ENCODE measurements at regions not wholly inside any gene's neighbourhood (a gene's known extent, or its start where the extent isn't known, plus 50 kb on each side); places are given as distances from the start of the nearest gene placed in this dataset.
A peak's percentile ranks its signal among the peaks of the same experiment; 100 is the strongest.

DNA sequence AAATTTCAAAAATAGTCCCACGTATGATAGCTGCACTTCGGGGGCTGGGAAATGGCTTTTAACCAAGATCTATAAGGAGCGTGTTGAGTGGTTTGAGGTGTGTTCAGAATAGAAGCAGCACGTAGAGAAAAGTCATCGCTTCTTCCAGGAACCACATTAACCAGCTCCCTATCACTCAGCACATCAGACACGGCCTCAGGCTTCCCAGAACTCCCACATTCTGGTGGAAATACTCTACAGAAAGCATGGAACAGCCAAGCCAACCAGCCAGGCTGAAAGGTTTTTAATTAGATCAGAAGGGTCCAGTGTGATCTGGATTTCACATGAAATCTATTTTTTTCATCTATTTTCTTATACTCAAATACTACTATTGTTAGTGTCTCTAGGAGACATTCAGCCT lies 231.5 kb upstream of the NRP1 start:
- no peak overlapping the region for H3K27ac ChIP-seq (ENCODE audit: insufficient read depth, low read length)
- no peaks in the 10 kb centered on the region for H3K9me3 ChIP-seq (ENCODE audit: control insufficient read depth, insufficient read depth, low read depth, low read length)
- peak in 1 of 2 donors; percentile 51 for DNase-seq (ENCODE audit: low read depth in 2 of 2)
- H2AFZ ChIP-seq (ENCODE audit: low read length): no peak overlapping the region
- H3K27me3 ChIP-seq (ENCODE audit: control insufficient read depth, insufficient read depth, low read length): no peaks in the 10 kb centered on the region
- TF ChIP-seq EZH2 (IDR thresholded peaks at IDR 0.05; ENCODE audit: low read length, missing control alignments): no peak
- TF ChIP-seq, protein P1, sequence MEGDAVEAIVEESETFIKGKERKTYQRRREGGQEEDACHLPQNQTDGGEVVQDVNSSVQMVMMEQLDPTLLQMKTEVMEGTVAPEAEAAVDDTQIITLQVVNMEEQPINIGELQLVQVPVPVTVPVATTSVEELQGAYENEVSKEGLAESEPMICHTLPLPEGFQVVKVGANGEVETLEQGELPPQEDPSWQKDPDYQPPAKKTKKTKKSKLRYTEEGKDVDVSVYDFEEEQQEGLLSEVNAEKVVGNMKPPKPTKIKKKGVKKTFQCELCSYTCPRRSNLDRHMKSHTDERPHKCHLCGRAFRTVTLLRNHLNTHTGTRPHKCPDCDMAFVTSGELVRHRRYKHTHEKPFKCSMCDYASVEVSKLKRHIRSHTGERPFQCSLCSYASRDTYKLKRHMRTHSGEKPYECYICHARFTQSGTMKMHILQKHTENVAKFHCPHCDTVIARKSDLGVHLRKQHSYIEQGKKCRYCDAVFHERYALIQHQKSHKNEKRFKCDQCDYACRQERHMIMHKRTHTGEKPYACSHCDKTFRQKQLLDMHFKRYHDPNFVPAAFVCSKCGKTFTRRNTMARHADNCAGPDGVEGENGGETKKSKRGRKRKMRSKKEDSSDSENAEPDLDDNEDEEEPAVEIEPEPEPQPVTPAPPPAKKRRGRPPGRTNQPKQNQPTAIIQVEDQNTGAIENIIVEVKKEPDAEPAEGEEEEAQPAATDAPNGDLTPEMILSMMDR (conservative IDR thresholded peaks at IDR 0.05 in 1 of 2, IDR thresholded peaks at IDR 0.05 in 1 of 2; ENCODE audit: low read depth in 1 of 2, low read length in 2 of 2): no peak
- H3K4me1 ChIP-seq (ENCODE audit: control insufficient read depth, extremely low read depth, insufficient read depth, low read length): no peaks in the 10 kb centered on the region
- H3K36me3 ChIP-seq (ENCODE audit: control insufficient read depth, insufficient read depth, low read length): no peaks in the 10 kb centered on the region
- no peak overlapping the region for H3K4me3 ChIP-seq (replicated peaks in 1 of 4; ENCODE audit: control extremely low read depth in 1 of 4, insufficient read depth in 1 of 4, low read depth in 3 of 4, low read length in 4 of 4)
- no peaks in the 10 kb centered on the region for H3K79me2 ChIP-seq (ENCODE audit: control insufficient read depth, insufficient read depth, low read length)
- no peak overlapping the region for H3K9ac ChIP-seq (ENCODE audit: insufficient read depth, low read length)
- H4K20me1 ChIP-seq (ENCODE audit: control insufficient read depth, extremely low read depth, insufficient read depth, low read length): no peaks in the 10 kb centered on the region
- H3K4me2 ChIP-seq (ENCODE audit: extremely low read depth, insufficient read depth, low read length): no peak overlapping the region

DNA sequence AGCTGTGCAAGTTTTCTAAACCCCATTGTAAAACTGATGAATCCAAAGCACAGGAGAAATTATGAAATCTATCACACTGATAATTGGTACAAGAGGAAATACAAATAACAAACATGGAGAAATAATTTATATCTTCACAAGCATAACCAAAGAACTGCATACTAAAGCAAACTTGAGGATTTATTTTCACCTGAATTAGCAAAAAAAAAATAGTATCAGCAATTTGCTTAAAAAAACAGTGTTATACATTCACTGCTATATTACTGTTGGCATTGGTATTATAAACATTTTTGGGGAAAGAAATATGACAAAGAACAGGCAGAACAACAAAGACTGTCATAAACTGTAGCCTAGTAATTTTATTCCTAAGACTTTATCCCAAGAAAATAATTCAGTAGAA lies 230.8 kb upstream of the NRP1 start:
- Histone ChIP-seq H3K4me2 (ENCODE audit: extremely low read depth, insufficient read depth, low read length) (no peak overlapping the region), H3K36me3 (ENCODE audit: control insufficient read depth, insufficient read depth, low read length) (no peaks in the 10 kb centered on the region), H3K4me1 (ENCODE audit: control insufficient read depth, extremely low read depth, insufficient read depth, low read length) (no peaks in the 10 kb centered on the region), H4K20me1 (ENCODE audit: control insufficient read depth, extremely low read depth, insufficient read depth, low read length) (no peaks in the 10 kb centered on the region), H3K79me2 (ENCODE audit: control insufficient read depth, insufficient read depth, low read length) (no peaks in the 10 kb centered on the region), H3K27ac (ENCODE audit: insufficient read depth, low read length) (no peak overlapping the region), H3K9me3 (ENCODE audit: control insufficient read depth, insufficient read depth, low read depth, low read length) (no peaks in the 10 kb centered on the region), H2AFZ (ENCODE audit: low read length) (no peak overlapping the region), H3K27me3 (ENCODE audit: control insufficient read depth, insufficient read depth, low read length) (no peaks in the 10 kb centered on the region), H3K9ac (ENCODE audit: insufficient read depth, low read length) (no peak overlapping the region), H3K4me3 (replicated peaks in 1 of 4; ENCODE audit: control extremely low read depth in 1 of 4, insufficient read depth in 1 of 4, low read depth in 3 of 4, low read length in 4 of 4) (no peak overlapping the region)
- no peak for DNase-seq (ENCODE audit: low read depth in 2 of 2)
- TF ChIP-seq EZH2 (IDR thresholded peaks at IDR 0.05; ENCODE audit: low read length, missing control alignments): no peak
- TF ChIP-seq, protein P1 (conservative IDR thresholded peaks at IDR 0.05 in 1 of 2, IDR thresholded peaks at IDR 0.05 in 1 of 2; ENCODE audit: low read depth in 1 of 2, low read length in 2 of 2): no peak

DNA sequence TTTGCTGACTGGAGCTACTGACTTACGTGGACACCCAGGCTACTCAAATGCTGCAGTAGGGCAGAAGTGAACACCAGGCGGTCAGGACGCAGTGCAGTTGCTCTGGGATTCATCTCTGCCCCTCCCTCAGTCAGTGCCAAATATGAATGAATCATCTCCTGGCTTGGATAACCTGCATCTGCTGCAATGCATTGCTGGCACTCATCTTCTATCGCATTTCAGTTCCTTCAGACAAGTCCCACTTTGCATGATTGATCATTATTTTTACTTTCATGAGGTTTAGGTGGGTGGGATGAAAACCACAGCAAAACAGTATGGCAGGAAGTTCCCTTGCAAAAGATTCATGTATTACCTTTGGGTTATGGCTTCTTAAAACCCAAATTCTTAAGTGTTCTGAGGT lies 224.6 kb upstream of the NRP1 start:
- Histone ChIP-seq H4K20me1 (ENCODE audit: control insufficient read depth, extremely low read depth, insufficient read depth, low read length) (no peaks in the 10 kb centered on the region), H3K79me2 (ENCODE audit: control insufficient read depth, insufficient read depth, low read length) (no peaks in the 10 kb centered on the region), H3K9me3 (ENCODE audit: control insufficient read depth, insufficient read depth, low read depth, low read length) (no peaks in the 10 kb centered on the region), H3K27me3 (ENCODE audit: control insufficient read depth, insufficient read depth, low read length) (no peaks in the 10 kb centered on the region), H3K4me1 (ENCODE audit: control insufficient read depth, extremely low read depth, insufficient read depth, low read length) (peaks cover 3% of the 10 kb centered on the region), H3K4me3 (replicated peaks in 1 of 4; ENCODE audit: control extremely low read depth in 1 of 4, insufficient read depth in 1 of 4, low read depth in 3 of 4, low read length in 4 of 4) (no peak overlapping the region), H3K27ac (ENCODE audit: insufficient read depth, low read length) (no peak overlapping the region), H3K36me3 (ENCODE audit: control insufficient read depth, insufficient read depth, low read length) (no peaks in the 10 kb centered on the region), H3K4me2 (ENCODE audit: extremely low read depth, insufficient read depth, low read length) (peak overlapping the region; percentile 48), H3K9ac (ENCODE audit: insufficient read depth, low read length) (no peak overlapping the region), H2AFZ (ENCODE audit: low read length) (no peak overlapping the region)
- TF ChIP-seq EZH2 (IDR thresholded peaks at IDR 0.05; ENCODE audit: low read length, missing control alignments): no peak
- TF ChIP-seq, protein P1 (conservative IDR thresholded peaks at IDR 0.05 in 1 of 2, IDR thresholded peaks at IDR 0.05 in 1 of 2; ENCODE audit: low read depth in 1 of 2, low read length in 2 of 2): peak in 1 of 2 donors; percentile 12
- DNase-seq (ENCODE audit: low read depth in 2 of 2): peak; percentile 89 to 98
